Activated B cell treated with CpG ODN at 0.5 μM for 24 hours (primary cell): ENCODE measurements at regions not wholly inside any gene's neighbourhood (a gene's known extent, or its start where the extent isn't known, plus 50 kb on each side); places are given as distances from the start of the nearest gene placed in this dataset.

ENCODE experiments used
- ATAC-seq: fragments of 200-7000 bp; cut with Tn5 transposase; one replicate; pipeline ENCODE4 v1.10.0; 2021; ENCODE audit warnings: low read depth, mild to moderate bottlenecking, moderate library complexity
- CTCF ChIA-PET: fragments of 350-600 bp; sonication (Branson Sonifier 250); formaldehyde crosslinking; loops from one replicate; lab custom pipeline; 2021; ENCODE audit warnings: antibody characterized with exemption; lab: Charles Lee
- POLR2A ChIA-PET: fragments of 350-600 bp; sonication (Branson Sonifier 250); formaldehyde crosslinking; loops from one replicate; lab custom pipeline; 2021; ENCODE audit warnings: antibody characterized with exemption; lab: Charles Lee
- DNase-seq: peaks from one replicate; pipeline ENCODE4 v3.0.0; 2022
- H3K27ac Mint-ChIP-seq: one replicate; pipeline ENCODE4 v1.8.0; 2020; ENCODE audit warnings: mixed read lengths
- H3K27me3 Mint-ChIP-seq: one replicate; pipeline ENCODE4 v1.8.0; 2021; ENCODE audit warnings: mixed read lengths
- H3K36me3 Mint-ChIP-seq: one replicate; pipeline ENCODE4 v1.8.0; 2021; ENCODE audit warnings: low read depth, mixed read lengths
- H3K4me1 Mint-ChIP-seq: one replicate; pipeline ENCODE4 v1.8.0; 2021; ENCODE audit warnings: mixed read lengths
- H3K4me3 Mint-ChIP-seq: one replicate; pipeline ENCODE4 v1.8.0; 2020; ENCODE audit warnings: mild to moderate bottlenecking, mixed read lengths
- H3K9me3 Mint-ChIP-seq: one replicate; pipeline ENCODE4 v1.8.0; 2020; ENCODE audit warnings: mixed read lengths
- CTCF ChIP-seq: fragments of 200-600 bp; IDR thresholded peaks from one replicate; pipeline ENCODE4 v1.8.0; 2022; ENCODE audit warnings: antibody characterized with exemption, mild to moderate bottlenecking
- intact Hi-C: fragments of 100-400 bp; cut with micrococcal nuclease; formaldehyde crosslinking; loops from one replicate; pipeline ENCODE4 v1.15.1; 2024

- POLR2A ChIA-PET, result no interaction called here
- intact Hi-C loops, result no loop called here
- DNase-seq (no peak), ATAC-seq (no peak)
- CTCF ChIA-PET, result no interaction called here
- no peaks in the 10 kb centered on the region for H3K36me3 Mint-ChIP-seq
- no peak for TF ChIP-seq CTCF
- H3K4me1 Mint-ChIP-seq, result no peaks in the 10 kb centered on the region
- H3K27me3 Mint-ChIP-seq, result no peaks in the 10 kb centered on the region
- no peak overlapping the region for H3K27ac Mint-ChIP-seq
- H3K4me3 Mint-ChIP-seq, result no peak overlapping the region
- H3K9me3 Mint-ChIP-seq, result peaks cover 5% of the 10 kb centered on the region
Observed at GRCh38 chr4:126733301-126733700, 899.5 kb upstream of the INTU start.

- H3K4me1 Mint-ChIP-seq, result no peaks in the 10 kb centered on the region
- no peak for TF ChIP-seq CTCF
- POLR2A ChIA-PET, result no interaction called here
- H3K9me3 Mint-ChIP-seq, result peaks cover 5% of the 10 kb centered on the region
- H3K27me3 Mint-ChIP-seq, result no peaks in the 10 kb centered on the region
- CTCF ChIA-PET, result no interaction called here
- ATAC-seq (no peak), DNase-seq (no peak)
- H3K27ac Mint-ChIP-seq, result no peak overlapping the region
- intact Hi-C loops, result no loop called here
- H3K4me3 Mint-ChIP-seq, result no peak overlapping the region
- H3K36me3 Mint-ChIP-seq, result no peaks in the 10 kb centered on the region
Observed at GRCh38 chr4:126734465-126734864, 898.3 kb upstream of the INTU start.

GRCh38 chr4:126735294-126736132, 897.2 kb upstream of the INTU start:
- no peak for TF ChIP-seq CTCF
- CTCF ChIA-PET, result no interaction called here
- intact Hi-C loops, result no loop called here
- Mint-ChIP-seq H3K36me3 (no peaks in the 10 kb centered on the region), H3K9me3 (peaks cover 5% of the 10 kb centered on the region), H3K4me3 (no peak overlapping the region), H3K27me3 (no peaks in the 10 kb centered on the region), H3K4me1 (no peaks in the 10 kb centered on the region), H3K27ac (no peak overlapping the region)
- ATAC-seq (no peak), DNase-seq (no peak)
- POLR2A ChIA-PET, result no interaction called here

- Mint-ChIP-seq H3K27me3 (no peaks in the 10 kb centered on the region), H3K4me1 (no peaks in the 10 kb centered on the region), H3K4me3 (no peak overlapping the region), H3K27ac (no peak overlapping the region), H3K36me3 (no peaks in the 10 kb centered on the region), H3K9me3 (peaks cover 5% of the 10 kb centered on the region)
- TF ChIP-seq CTCF, result no peak
- DNase-seq (no peak), ATAC-seq (no peak)
- ChIA-PET CTCF (no interaction called here), POLR2A (no interaction called here)
- intact Hi-C loops, result no loop called here
Observed at GRCh38 chr4:126736133-126736518, 896.6 kb upstream of the INTU start.

- no peaks in the 10 kb centered on the region for H3K4me1 Mint-ChIP-seq
- DNase-seq, result no peak
- H3K27ac Mint-ChIP-seq, result no peak overlapping the region
- H3K9me3 Mint-ChIP-seq, result peaks cover 5% of the 10 kb centered on the region
- CTCF ChIA-PET, result no interaction called here
- no peak for TF ChIP-seq CTCF
- POLR2A ChIA-PET, result no interaction called here
- intact Hi-C loops, result no loop called here
- ATAC-seq, result no peak
- no peaks in the 10 kb centered on the region for H3K36me3 Mint-ChIP-seq
- no peak overlapping the region for H3K4me3 Mint-ChIP-seq
- no peaks in the 10 kb centered on the region for H3K27me3 Mint-ChIP-seq
Observed at GRCh38 chr4:126737899-126738526, 894.7 kb upstream of the INTU start.
